ENCODE measurements at regions not wholly inside any gene's neighbourhood (a gene's known extent, or its start where the extent isn't known, plus 50 kb on each side); places are given as distances from the start of the nearest gene placed in this dataset.
A peak's percentile ranks its signal among the peaks of the same experiment; 100 is the strongest.

GRCh38 chrX:22664826-22665225 lies 334.9 kb upstream of the DDX53 start:
- no peak for DNase-seq (ENCODE audit: low read depth)

- no peak for DNase-seq (ENCODE audit: low read depth)
These were observed 333.9 kb upstream of the DDX53 start for GRCh38 chrX:22665818-22666217.

DNA sequence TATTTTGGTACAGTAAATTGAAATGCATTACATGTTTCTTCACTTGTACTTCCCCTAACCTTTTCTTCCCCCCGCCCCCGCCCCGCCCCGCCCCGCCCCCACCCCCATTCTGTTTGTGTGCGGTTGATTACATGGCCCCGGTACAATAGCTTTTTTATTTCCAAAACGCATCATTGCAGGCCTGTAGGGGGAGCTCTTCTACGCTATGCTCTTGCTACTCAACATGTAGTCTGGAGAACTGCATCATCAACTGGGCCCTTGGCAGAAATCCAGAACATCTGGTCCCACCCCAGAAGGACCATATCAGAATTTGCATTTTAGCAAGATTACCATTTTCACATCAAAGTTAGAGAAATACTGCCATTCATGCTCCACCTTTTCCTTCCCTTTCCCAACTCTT lies 333.3 kb upstream of the DDX53 start:
- DNase-seq (ENCODE audit: low read depth) = no peak

- DNase-seq (ENCODE audit: low read depth) = no peak
These were observed 324.8 kb upstream of the DDX53 start for GRCh38 chrX:22674932-22675331.

- no peak for DNase-seq (ENCODE audit: low read depth)
These were observed 313.6 kb upstream of the DDX53 start for GRCh38 chrX:22686138-22686541.

DNA sequence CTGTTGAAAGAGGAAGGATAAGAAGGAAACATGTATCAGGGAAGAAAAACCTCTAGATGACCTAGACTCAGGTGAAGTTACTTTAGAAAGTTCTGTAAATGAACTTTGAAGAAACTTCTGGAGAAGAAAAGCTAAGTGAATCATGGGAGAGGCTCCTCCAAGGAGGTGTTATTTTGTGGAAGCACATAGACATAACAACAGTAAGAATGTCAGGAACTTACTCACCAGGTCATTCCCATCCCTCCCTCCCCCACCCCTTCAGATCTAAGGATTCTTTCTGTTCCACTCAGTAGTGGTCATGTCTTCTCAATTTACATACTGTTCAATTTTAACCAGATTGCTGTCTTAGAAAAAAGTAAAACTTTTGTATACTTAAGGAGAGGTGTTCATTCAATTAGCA lies 310.5 kb upstream of the DDX53 start:
- no peak for DNase-seq (ENCODE audit: low read depth)

GRCh38 chrX:22690116-22690515 lies 309.6 kb upstream of the DDX53 start:
- DNase-seq (ENCODE audit: low read depth) = no peak

DNA sequence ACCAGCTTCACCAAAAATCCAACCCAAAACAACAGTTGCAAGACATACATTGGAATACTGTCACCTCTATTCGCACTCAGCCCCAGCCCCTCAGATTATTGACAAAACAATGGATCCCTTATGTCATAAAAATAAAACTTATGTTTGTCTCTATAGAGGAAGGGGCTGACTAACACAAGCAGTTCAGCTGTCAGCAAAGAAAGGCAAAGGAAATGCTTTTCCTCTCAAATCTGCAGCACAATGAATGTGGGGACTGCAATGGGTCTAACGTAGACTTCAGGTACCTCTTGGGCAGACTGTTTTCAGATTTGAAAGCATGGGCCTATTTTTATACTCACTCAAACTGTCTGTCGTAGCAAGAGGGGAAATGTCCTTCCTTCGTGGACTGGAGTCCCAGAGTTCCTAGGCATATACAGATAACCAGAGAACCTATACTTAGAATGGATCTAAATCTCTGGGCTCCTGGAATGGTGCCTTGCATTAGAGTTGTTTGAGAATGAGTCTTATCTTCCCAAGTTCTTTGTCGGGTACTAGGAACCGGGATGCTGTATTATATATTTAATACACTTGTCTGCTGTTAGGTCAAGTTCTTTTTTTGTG lies 307.7 kb upstream of the DDX53 start:
- DNase-seq (ENCODE audit: low read depth) = no peak

DNA sequence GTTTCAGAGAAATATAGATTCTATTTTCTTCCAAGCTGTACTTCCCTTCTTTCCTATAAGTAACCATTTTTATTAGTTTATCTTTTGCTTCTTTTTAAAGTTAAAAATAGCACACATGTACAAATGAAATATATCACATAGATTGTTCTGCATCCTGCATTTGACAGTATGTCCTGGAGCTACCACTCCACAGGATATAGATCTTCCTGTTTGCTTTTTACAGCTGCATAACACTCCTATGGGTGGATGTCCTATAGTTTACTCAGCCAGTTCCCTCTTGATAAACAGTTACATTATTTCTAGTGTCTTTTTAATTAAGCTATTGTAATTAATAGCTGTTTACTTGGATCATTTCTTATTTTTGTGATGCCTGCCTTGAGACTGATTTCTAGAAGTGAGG lies 301.6 kb upstream of the DDX53 start:
- DNase-seq (ENCODE audit: low read depth) = no peak

- DNase-seq (ENCODE audit: low read depth) = no peak
These were observed 300.1 kb upstream of the DDX53 start for GRCh38 chrX:22699581-22700091.

DNA sequence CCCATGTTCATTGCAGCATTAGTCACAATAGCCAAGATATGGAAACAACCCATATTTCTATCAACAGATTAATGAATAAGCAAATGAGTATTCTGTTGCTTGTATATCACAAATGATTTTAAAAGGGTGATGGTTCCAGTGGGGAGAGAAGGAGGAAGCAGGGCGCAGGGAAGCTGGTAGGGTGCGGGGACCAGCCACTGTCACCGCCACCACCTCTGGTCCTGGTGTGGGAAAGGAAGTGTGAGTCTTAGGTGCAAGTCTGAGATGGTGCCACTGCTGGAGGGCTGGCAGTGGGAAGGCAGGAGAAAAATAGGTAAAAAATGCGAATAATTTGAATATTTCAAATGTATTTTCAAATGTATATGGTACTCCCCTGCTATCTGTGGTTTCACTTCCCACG lies 286.8 kb upstream of the DDX53 start:
- no peak for DNase-seq (ENCODE audit: low read depth)

DNA sequence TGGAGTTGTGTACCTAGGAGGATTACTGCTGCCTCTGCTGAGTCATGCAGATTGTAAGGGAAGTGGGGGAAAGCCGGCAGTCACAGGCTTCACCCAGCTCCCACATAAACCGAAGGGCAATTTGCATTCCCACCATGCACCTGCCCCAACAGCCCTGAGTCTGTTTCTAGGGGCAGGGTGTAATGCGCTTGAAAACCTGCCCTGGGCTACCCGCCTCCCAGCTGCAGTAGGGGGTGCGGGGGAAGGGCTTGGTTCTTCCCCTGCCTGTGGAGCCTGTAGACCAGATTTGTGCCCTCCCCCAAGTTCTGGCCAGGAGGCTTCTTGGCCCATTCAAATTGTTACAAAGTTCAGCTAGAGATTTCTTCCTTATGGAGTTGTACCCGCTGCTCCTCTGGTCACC lies 269.2 kb upstream of the DDX53 start:
- no peak for DNase-seq (ENCODE audit: low read depth)

DNA sequence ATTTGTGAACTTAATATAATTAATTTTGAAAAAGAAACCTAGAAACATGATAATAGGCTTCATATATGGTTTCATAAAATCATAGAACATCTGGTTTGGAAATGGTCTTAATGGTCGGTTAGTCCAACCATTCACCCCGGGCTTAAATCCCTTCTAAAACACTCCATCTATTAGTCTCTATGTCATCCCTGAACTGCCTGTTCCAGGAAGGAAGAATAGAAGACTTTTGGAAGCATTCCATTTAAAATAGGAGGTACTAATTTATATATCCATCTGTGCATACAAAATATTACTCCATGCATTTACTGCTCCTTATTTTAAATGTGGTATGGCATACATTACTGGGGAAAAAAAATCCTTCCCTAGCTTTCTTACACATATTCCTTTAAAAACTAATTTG lies 262.2 kb upstream of the DDX53 start:
- DNase-seq (ENCODE audit: low read depth) = no peak

DNA sequence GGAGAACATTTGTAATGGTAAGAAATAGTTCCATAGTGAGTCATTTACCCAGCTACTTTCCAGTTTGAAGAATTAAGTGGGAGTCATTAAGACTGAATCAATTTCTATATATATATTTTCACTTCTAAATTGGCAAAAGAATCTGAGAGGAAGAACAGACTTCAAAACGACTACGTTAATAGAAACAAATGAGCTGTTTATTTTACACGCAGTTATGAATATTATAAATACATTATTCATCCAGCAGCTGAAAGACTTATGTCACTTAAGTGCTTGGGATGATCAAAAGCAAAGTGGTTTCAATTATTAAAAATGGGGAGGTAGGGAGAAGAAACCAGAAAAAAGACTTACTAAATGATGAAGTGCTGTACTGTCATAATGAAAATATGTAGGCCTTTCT lies 260.5 kb upstream of the DDX53 start:
- no peak for DNase-seq (ENCODE audit: low read depth)

- no peak for DNase-seq (ENCODE audit: low read depth)
These were observed 258.9 kb upstream of the DDX53 start for GRCh38 chrX:22740836-22741235.

DNA sequence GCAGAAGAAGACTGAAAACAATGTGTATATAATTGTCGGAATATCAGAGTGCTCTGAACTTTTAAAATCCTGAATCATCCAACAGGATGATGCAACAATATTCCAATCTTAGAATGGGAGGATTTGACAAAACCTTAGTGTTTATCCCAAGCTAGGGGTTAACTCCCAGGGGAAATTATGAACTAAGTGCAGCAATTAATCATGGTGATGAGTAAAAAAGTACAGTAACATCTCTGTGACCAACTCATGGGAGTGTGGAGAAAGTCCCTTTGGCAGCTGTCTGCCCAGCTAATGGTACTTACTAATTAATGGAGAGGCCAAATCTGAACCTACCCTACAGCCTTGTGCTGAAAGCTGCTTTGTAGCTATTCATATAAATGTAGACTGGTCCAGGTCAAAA lies 257.6 kb upstream of the DDX53 start:
- no peak for DNase-seq (ENCODE audit: low read depth)

- no peak for DNase-seq (ENCODE audit: low read depth)
These were observed 253.7 kb upstream of the DDX53 start for GRCh38 chrX:22746081-22746480.

DNA sequence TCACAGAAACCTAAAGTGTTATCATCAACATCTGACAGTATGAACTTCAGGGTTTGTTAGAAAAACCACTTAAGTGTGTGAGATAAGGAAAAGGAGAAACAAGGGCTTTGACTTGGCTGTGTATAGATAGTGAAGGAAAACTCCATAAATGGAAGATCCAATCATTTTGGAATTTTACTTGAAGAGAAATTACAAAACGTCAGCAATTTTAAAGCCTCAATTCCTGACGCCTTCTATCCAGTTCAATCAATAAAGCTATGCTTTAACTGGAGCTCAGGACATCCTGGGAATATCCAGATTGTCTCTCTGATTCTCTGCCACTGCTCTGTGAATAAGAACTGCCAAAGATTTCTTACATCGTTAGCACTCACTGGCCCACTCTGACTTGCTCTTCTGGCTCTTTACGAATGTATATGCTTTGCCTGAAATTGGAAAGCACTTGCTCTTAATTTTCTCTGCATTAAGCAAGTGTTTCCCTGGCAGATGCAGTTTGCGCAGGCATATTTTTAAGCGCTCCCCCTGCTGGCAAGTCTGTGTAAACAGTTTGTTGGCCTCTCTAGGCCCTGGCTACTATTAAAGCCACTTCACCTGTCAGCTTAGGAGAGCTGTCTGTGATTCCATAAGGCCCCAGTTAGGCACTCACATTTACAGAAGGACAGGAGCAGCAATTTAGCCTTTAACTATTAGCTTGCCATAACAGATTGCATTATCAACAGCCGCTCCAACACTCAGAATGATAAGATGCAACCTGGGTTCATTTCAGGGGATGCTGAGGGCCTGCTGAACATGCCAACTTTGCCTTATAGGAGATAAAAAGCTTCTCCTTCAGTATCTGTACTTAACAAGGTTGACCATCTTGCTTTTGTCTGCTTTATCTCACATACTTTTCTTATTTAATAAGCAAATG lies 251.4 kb upstream of the DDX53 start:
- DNase-seq (ENCODE audit: low read depth) = peak; percentile 22

GRCh38 chrX:22758807-22759481 lies 240.8 kb upstream of the DDX53 start:
- DNase-seq (ENCODE audit: low read depth) = no peak

- no peak for DNase-seq (ENCODE audit: low read depth)
These were observed 239.2 kb upstream of the DDX53 start for GRCh38 chrX:22760513-22761057.

DNA sequence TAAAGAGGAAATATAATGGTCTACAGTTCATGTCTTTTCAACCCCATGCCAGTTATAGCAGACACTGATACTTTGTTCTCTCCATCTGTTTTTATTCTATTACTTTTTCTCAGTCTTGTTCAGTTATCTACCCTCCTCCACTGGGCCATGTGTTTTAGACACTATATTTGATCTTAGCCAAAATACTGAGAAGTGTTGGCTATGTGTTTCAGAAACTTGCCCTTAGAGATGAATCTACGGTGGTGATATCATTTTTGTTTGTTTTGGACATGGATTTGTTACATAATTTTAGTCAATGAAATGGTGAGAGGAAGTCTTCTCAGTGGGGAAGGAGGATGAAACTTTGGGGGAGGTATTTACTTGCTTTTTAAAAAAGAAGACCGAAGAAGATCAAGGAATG lies 211.5 kb upstream of the DDX53 start:
- no peak for DNase-seq (ENCODE audit: low read depth)

DNA sequence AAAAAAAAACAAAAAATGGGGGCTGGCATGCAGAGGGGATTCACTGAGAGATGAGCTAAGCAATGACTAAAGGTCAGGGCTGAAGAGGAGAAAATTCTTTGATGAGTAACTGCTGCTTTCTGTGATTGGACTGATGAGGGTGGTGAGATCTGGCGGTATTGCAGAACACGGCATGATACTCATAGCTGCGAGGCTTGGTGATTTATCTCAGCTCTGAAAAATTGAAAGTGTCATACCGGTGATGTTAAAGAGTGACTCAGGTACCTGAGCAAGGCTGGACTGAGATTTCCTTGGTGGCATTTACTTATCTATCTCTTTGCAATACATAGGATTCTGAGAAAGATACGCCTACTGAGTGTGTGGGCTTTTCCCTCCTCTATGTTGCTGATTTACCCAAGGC lies 204.1 kb upstream of the DDX53 start:
- DNase-seq (ENCODE audit: low read depth) = no peak

DNA sequence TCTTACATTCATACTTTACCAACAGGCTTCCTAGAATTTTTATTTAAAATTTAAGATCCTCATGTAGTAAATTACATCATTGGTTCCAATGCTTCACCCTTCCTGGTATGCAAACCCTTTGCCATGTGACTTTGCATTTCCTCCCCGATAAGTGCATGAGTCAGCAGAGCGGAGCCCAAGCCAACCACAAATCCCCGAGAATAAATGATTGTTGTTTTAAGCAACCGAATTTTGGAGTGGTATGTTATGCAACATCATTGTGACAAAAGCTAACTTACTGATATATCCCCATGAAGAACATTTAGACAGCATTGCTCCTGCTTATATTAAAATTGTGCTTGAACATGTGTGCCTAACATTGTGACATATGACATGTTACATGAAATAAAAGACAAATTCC lies 199.4 kb upstream of the DDX53 start:
- no peak for DNase-seq (ENCODE audit: low read depth)
